SK-N-SH (cell line): ENCODE measurements at regions not wholly inside any gene's neighbourhood (a gene's known extent, or its start where the extent isn't known, plus 50 kb on each side); places are given as distances from the start of the nearest gene placed in this dataset.

Source experiments
- CTCF ChIA-PET: fragments of 300-600, 350-600 bp; formaldehyde crosslinking; extraction: SDS; loops from one replicate; lab custom pipeline; 2021; lab: Yijun Ruan, JAX
- POLR2A ChIA-PET: fragments of 350-600 bp; sonication (Branson Sonifier 250); formaldehyde crosslinking; extraction: SDS; loops from one replicate; lab custom pipeline; 2020; ENCODE audit warnings: antibody characterized with exemption, inconsistent platforms; lab: Yijun Ruan, JAX
- DNase-seq: peaks from one replicate; pipeline ENCODE4 v3.0.0; 2012
- H2AFZ ChIP-seq: fragments of 200-600 bp; sonication (generic); 2 replicates; pipeline ENCODE4 v1.8.1; 2016; ENCODE audit warnings: antibody characterized with exemption, mild to moderate bottlenecking, low read depth
- H3F3A ChIP-seq: fragments of 200-600 bp; sonication (generic); replicated peaks from 2 replicates; pipeline ENCODE3; 2016; ENCODE audit warnings: antibody characterized with exemption, mild to moderate bottlenecking; ENCODE audit not compliant: insufficient read depth
- H3K27ac ChIP-seq, 2 experiments: fragments of 200-500 bp in 1 of 2; fragments of 200-600 bp in 1 of 2; sonication (Bioruptor generic) in 1 of 2; sonication (generic), shearing (Covaris generic) in 1 of 2; 2 replicates each; pipeline versions ENCODE4 v1.5.1 to v1.6.1; 2014 to 2016; ENCODE audit warnings: low read depth in 2 of 2, inconsistent platforms in 1 of 2, low read length in 1 of 2, mild to moderate bottlenecking in 1 of 2, mixed read lengths in 1 of 2
- H3K27me3 ChIP-seq: fragments of 200-600 bp; sonication (generic), shearing (Covaris generic); 2 replicates; pipeline ENCODE4 v1.6.1; 2016; ENCODE audit warnings: mixed run types; ENCODE audit not compliant: insufficient read depth
- H3K36me3 ChIP-seq, 2 experiments: fragments of 200-500 bp in 1 of 2; fragments of 200-600 bp in 1 of 2; sonication (Bioruptor generic) in 1 of 2; sonication (generic) in 1 of 2; replicated peaks in 1 of 2; 2 replicates each; pipeline versions ENCODE3 to v1.5.1; 2014 to 2016; ENCODE audit warnings: low read length in 1 of 2, mild to moderate bottlenecking in 1 of 2; ENCODE audit not compliant: insufficient read depth in 2 of 2, control insufficient read depth in 1 of 2
- H3K4me1 ChIP-seq, 2 experiments: fragments of 200-500 bp in 1 of 2; fragments of 200-600 bp in 1 of 2; sonication (Bioruptor generic) in 1 of 2; sonication (generic), shearing (Covaris generic) in 1 of 2; 2 replicates each; pipeline versions ENCODE4 v1.5.1 to v1.6.1; 2014 to 2016; ENCODE audit warnings: low read depth in 1 of 2, low read length in 1 of 2, mixed run types in 1 of 2; ENCODE audit not compliant: insufficient read depth in 2 of 2, control insufficient read depth in 1 of 2
- H3K4me2 ChIP-seq: fragments of 200-600 bp; sonication (generic), shearing (Covaris generic); 2 replicates; pipeline ENCODE4 v1.6.1; 2017; ENCODE audit warnings: mixed run types
- H3K4me3 ChIP-seq, 2 experiments: fragments of 200-500 bp in 1 of 2; fragments of 200-600 bp in 1 of 2; sonication (Bioruptor generic) in 1 of 2; sonication (generic), shearing (Covaris generic) in 1 of 2; 2 replicates each; pipeline versions ENCODE4 v1.5.1 to v1.8.1; 2014 to 2016; ENCODE audit warnings: low read depth in 2 of 2, inconsistent platforms in 1 of 2, low read length in 1 of 2, mild to moderate bottlenecking in 1 of 2, mixed read lengths in 1 of 2, moderate library complexity in 1 of 2
- H3K79me2 ChIP-seq: fragments of 200-600 bp; sonication (generic); 2 replicates; pipeline ENCODE4 v1.8.1; 2017; ENCODE audit warnings: mild to moderate bottlenecking; ENCODE audit not compliant: insufficient read depth
- H3K9ac ChIP-seq: fragments of 200-600 bp; sonication (generic); 2 replicates; pipeline ENCODE4 v1.6.1; 2017; ENCODE audit warnings: mixed run types
- H3K9me2 ChIP-seq: fragments of 200-600 bp; sonication (generic); 2 replicates; pipeline ENCODE4 v1.6.1; 2017; ENCODE audit warnings: mixed run types
- H3K9me3 ChIP-seq: fragments of 200-600 bp; sonication (generic); 2 replicates; pipeline ENCODE4 v1.6.1; 2017; ENCODE audit warnings: mixed run types, mild to moderate bottlenecking, moderate library complexity
- H4K20me1 ChIP-seq: fragments of 200-600 bp; sonication (generic); 2 replicates; pipeline ENCODE4 v1.6.1; 2017; ENCODE audit warnings: mild to moderate bottlenecking, mixed run types; ENCODE audit not compliant: insufficient read depth
- CHD2 ChIP-seq: fragments of 150-350 bp; IDR thresholded peaks from 2 replicates; pipeline ENCODE4 v1.6.1; 2018; ENCODE audit warnings: low read length; ENCODE audit not compliant: partially characterized antibody
- CTCF ChIP-seq: fragments of 200-600 bp; sonication (generic); IDR thresholded peaks from 2 replicates; pipeline ENCODE4 v1.6.1; 2017; ENCODE audit warnings: antibody characterized with exemption, mild to moderate bottlenecking, moderate library complexity
- FOSL2 ChIP-seq: IDR thresholded peaks from 2 replicates; pipeline ENCODE4 v1.4.0; 2012; ENCODE audit warnings: low read depth, mild to moderate bottlenecking, moderate library complexity, borderline replicate concordance
- FOXJ3 ChIP-seq: sonication (generic); formaldehyde crosslinking; IDR thresholded peaks from 2 replicates; pipeline ENCODE4 v1.5.1; 2020; ENCODE audit warnings: mild to moderate bottlenecking, missing genetic modification reagents
- FOXM1 ChIP-seq: IDR thresholded peaks from 2 replicates; pipeline ENCODE4 v1.4.0; 2012; ENCODE audit warnings: low read depth, mild to moderate bottlenecking
- GATA2 ChIP-seq: sonication (generic); formaldehyde crosslinking; IDR thresholded peaks from 2 replicates; pipeline ENCODE4 v1.5.0; 2020; ENCODE audit warnings: mild to moderate bottlenecking, missing genetic modification reagents
- IRF3 ChIP-seq: fragments of 150-350 bp; IDR thresholded peaks from 2 replicates; pipeline ENCODE4 v1.6.1; 2016; ENCODE audit warnings: mild to moderate bottlenecking, low read depth, low read length
- MAX ChIP-seq: IDR thresholded peaks from 2 replicates; pipeline ENCODE4 v1.4.0; 2012; ENCODE audit warnings: low read depth
- MEF2A ChIP-seq: IDR thresholded peaks from 2 replicates; pipeline ENCODE4 v1.4.0; 2012; ENCODE audit warnings: low read depth, borderline replicate concordance
- NFIC ChIP-seq: IDR thresholded peaks from 2 replicates; pipeline ENCODE4 v1.4.0; 2012; ENCODE audit warnings: borderline replicate concordance
- NRF1 ChIP-seq: IDR thresholded peaks from 2 replicates; pipeline ENCODE4 v1.6.1; 2012; ENCODE audit warnings: low read depth, mild to moderate bottlenecking, low read length
- RAD21 ChIP-seq: IDR thresholded peaks from 2 replicates; pipeline ENCODE4 v1.6.1; 2012; ENCODE audit warnings: mild to moderate bottlenecking, low read length
- RFX5 ChIP-seq: IDR thresholded peaks from 2 replicates; pipeline ENCODE4 v1.6.1; 2012; ENCODE audit warnings: mild to moderate bottlenecking, improper control_type of control experiment, low read length
- RXRA ChIP-seq: IDR thresholded peaks from 2 replicates; pipeline ENCODE4 v1.4.0; 2012; ENCODE audit warnings: low read depth, mild to moderate bottlenecking, borderline replicate concordance
- SMC3 ChIP-seq: IDR thresholded peaks from 2 replicates; pipeline ENCODE4 v1.6.1; 2012; ENCODE audit warnings: low read depth, low read length, improper control_type of control experiment
- TAF1 ChIP-seq: IDR thresholded peaks from 2 replicates; pipeline ENCODE4 v1.6.1; 2012; ENCODE audit warnings: low read depth, mild to moderate bottlenecking, low read length, moderate library complexity, borderline replicate concordance
- TCF12 ChIP-seq: IDR thresholded peaks from 2 replicates; pipeline ENCODE4 v1.4.0; 2012
- WGBS: methylation state at CpG from one replicate; pipeline ENCODE4 v1.1.6; 2017; ENCODE audit warnings: low lambda C conversion rate; 5-methylcytosine and 5-hydroxymethylcytosine counted together
- TF ChIP-seq, protein P1 (sequence below): IDR thresholded peaks from 2 replicates; pipeline ENCODE4; 2012

DNA sequence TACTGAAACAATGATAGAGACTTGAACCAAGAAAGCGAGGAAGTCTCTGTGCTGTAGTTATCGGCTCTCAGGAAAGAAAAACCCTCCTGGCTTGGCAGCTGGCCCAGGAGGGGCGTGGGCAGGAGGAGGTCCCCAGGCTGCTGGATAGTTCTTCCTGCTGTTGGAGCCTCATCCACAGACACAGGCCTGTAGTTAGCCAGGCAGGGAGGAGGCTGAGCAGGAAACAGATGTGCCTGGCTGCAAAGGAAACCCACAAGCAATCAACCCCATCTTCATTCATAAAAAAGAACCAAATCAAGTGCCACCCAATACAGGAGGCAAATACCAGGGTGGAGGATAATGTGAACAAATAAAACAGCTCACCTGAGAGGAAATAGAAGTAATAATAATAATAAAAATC is 86.2 kb downstream of the IRS2 start (continued):
- TF ChIP-seq NRF1 (no peak), RFX5 (no peak), SMC3 (no peak), GATA2 (no peak), CHD2 (peak; percentile 64), RXRA (no peak)

DNA sequence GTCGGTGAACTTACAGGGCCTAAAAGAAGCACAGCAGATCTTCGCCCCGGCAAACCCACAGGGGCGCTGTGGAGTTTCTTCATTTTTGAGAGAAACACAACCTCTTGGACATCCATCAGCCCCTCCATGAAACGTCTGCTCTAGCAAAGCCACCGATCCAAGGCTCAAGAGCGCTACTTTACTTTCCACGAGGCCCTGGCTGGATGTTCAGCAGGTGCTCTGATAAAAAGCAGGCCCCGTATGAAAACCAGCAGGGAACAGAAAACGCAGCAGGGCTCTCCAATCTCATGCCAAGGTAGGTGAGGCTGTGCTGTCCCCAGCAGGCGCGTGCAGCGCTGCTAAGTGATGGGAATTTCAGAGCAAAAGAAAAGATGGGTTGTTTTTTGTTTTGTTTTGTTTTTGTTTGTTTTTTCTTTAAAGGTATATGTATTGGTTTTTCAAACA is 86.7 kb downstream of the IRS2 start:
- POLR2A ChIA-PET = interaction anchor here (0.7 to 1.8 kb wide), 3 partner anchors 44 to 155 kb away, joined by 3 to 5 read pairs (median 4); no protein-coding TSS in a partner anchor

DNA sequence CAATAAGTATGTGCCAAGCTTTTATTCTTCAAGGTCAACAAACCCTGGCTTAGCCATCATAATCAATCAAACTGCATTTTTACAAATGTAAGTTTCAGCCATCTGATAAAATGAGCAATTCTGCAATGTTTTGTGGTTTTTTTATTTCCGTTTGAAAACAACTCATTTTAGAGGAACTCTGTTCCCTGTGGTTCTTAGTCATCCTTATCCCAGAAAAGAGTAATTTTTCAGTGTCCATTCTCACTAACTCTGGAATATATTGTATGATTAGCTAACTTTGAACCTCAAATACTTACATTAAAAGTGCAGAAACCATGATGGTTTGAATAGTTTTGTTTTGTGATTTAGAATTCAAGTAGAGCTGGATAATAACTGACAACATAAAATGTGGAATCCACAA is 87.6 kb downstream of the IRS2 start:
- Histone ChIP-seq H3K36me3 (peaks cover 0 to 3% of the 10 kb centered on the region in 2 experiments), H3K4me3 (no peak overlapping the region), H3K9me3 (no peaks in the 10 kb centered on the region), H3K9me2 (no peaks in the 10 kb centered on the region), H3K27ac (peak overlapping the region; percentile 71 to 93; a peak in 3 of 4 replicates), H4K20me1 (peaks cover 7% of the 10 kb centered on the region; the same call in 1 of the 2 replicates), H3F3A (peaks cover 23% of the 10 kb centered on the region), H3K9ac (no peak overlapping the region; the same call in 1 of the 2 replicates), H3K4me2 (no peak overlapping the region), H2AFZ (no peak overlapping the region), H3K79me2 (no peaks in the 10 kb centered on the region), H3K27me3 (no peaks in the 10 kb centered on the region), H3K4me1 (peaks cover 12 to 14% of the 10 kb centered on the region in 2 experiments; a peak in 3 of 4 replicates)
- no peak for DNase-seq
- ChIA-PET CTCF (interaction anchor here (1.0 kb wide), 1 partner anchor 31 kb away, joined by 3 read pairs; no protein-coding TSS in a partner anchor), POLR2A (no interaction called here)
- WGBS = 14% methylated on average over 1 of the region's 1 CpG
- TF ChIP-seq FOSL2 = peak; percentile 94
- TF ChIP-seq RAD21 = no peak
- TF ChIP-seq, protein P1, sequence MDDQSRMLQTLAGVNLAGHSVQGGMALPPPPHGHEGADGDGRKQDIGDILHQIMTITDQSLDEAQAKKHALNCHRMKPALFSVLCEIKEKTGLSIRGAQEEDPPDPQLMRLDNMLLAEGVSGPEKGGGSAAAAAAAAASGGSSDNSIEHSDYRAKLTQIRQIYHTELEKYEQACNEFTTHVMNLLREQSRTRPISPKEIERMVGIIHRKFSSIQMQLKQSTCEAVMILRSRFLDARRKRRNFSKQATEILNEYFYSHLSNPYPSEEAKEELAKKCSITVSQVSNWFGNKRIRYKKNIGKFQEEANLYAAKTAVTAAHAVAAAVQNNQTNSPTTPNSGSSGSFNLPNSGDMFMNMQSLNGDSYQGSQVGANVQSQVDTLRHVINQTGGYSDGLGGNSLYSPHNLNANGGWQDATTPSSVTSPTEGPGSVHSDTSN = peak; percentile 99
- TF ChIP-seq MAX = no peak
- no peak; the same call in 1 of the 2 replicates for TF ChIP-seq TAF1
- TF ChIP-seq FOXM1 = peak; percentile 94
- peak; percentile 97 for TF ChIP-seq TCF12
- TF ChIP-seq RFX5 = no peak
- TF ChIP-seq GATA2 = no peak
- TF ChIP-seq CHD2 = no peak
- no peak for TF ChIP-seq FOXJ3 (CRISPR knock-in tag)
- TF ChIP-seq NFIC = peak; percentile 80
- TF ChIP-seq IRF3 = no peak
- TF ChIP-seq MEF2A = peak; percentile 69
- TF ChIP-seq SMC3 = no peak

More for the DNA sequence above, 86.7 kb downstream of the IRS2 start:
- H2AFZ ChIP-seq = no peak overlapping the region
- no peaks in the 10 kb centered on the region for H3K27me3 ChIP-seq
- no peaks in the 10 kb centered on the region for H3K9me2 ChIP-seq
- no peak overlapping the region; the same call in 1 of the 2 replicates for H3K9ac ChIP-seq
- no peaks in the 10 kb centered on the region for H3K79me2 ChIP-seq
- peaks cover 0 to 3% of the 10 kb centered on the region in 2 experiments for H3K36me3 ChIP-seq
- H3F3A ChIP-seq = peaks cover 23% of the 10 kb centered on the region
- peak; percentile 26; the same call in 1 of the 2 replicates for TF ChIP-seq CTCF
- no peak for TF ChIP-seq MEF2A
- DNase-seq = no peak
- peak overlapping the region; percentile 71 to 93 for H3K27ac ChIP-seq
- peaks cover 7% of the 10 kb centered on the region; the same call in 1 of the 2 replicates for H4K20me1 ChIP-seq
- H3K4me1 ChIP-seq = peaks cover 12 to 14% of the 10 kb centered on the region in 2 experiments; a peak in 3 of 4 replicates
- 88% methylated on average over 13 of the region's 13 CpGs for WGBS
- CTCF ChIA-PET = interaction anchor here (0.6 to 1.0 kb wide), 3 partner anchors 32 to 280 kb away, joined by 3 read pairs; no protein-coding TSS in a partner anchor
- H3K4me2 ChIP-seq = 0 out of 2 replicates have a peak overlapping the region, but pooled peaks have one; percentile 9
- no peak overlapping the region for H3K4me3 ChIP-seq
- H3K9me3 ChIP-seq = no peaks in the 10 kb centered on the region
